Keratinocyte (primary cell): ENCODE measurements at regions not wholly inside any gene's neighbourhood (a gene's known extent, or its start where the extent isn't known, plus 50 kb on each side); places are given as distances from the start of the nearest gene placed in this dataset.
"Not testable (repeated sequence)": the region's sequence is repeated elsewhere in the genome, so short reads cannot be mapped to it uniquely, and the experiment has no call there.

Experiments
- EZH2 ChIP-seq: IDR thresholded peaks from one replicate; pipeline ENCODE4 v1.6.1; 2012; ENCODE audit warnings: inconsistent platforms, mild to moderate bottlenecking, low read length, moderate library complexity
- TF ChIP-seq, protein P1 (sequence below), 3 experiments: IDR thresholded peaks in 1 of 3; conservative IDR thresholded peaks in 1 of 3; optimal IDR thresholded peaks in 1 of 3; 2 replicates in 2 of 3; 3 replicates in 1 of 3; pipeline versions ENCODE3 to v1.5.1; 2011; ENCODE audit warnings: low read length in 3 of 3, mild to moderate bottlenecking in 3 of 3, moderate library complexity in 2 of 3, control low read depth in 1 of 3, inconsistent platforms in 1 of 3; ENCODE audit not compliant: insufficient read depth in 2 of 3; ENCODE audit errors: extremely low read depth in 1 of 3

DNA sequence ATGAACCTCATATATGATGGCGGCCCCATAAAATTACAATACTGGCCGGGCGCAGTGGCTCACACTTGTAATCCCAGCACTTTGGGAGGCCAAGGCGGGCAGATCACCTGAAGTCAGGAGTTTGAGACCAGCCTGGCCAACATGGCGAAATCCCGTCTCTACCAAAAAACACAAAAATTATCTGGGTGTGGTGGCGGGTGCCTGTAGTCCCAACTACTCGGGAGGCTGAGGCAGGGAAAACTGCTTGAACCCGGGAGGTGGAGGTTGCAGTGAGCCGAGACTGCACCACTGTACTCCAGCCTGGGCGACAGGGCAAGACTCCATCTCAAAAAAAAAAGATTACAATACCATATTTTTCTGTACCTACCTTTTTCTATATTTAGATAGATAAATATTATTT lies 1345.5 kb downstream of the BRD1 start:
- TF ChIP-seq EZH2 = not testable (repeated sequence)
- TF ChIP-seq, protein P1, sequence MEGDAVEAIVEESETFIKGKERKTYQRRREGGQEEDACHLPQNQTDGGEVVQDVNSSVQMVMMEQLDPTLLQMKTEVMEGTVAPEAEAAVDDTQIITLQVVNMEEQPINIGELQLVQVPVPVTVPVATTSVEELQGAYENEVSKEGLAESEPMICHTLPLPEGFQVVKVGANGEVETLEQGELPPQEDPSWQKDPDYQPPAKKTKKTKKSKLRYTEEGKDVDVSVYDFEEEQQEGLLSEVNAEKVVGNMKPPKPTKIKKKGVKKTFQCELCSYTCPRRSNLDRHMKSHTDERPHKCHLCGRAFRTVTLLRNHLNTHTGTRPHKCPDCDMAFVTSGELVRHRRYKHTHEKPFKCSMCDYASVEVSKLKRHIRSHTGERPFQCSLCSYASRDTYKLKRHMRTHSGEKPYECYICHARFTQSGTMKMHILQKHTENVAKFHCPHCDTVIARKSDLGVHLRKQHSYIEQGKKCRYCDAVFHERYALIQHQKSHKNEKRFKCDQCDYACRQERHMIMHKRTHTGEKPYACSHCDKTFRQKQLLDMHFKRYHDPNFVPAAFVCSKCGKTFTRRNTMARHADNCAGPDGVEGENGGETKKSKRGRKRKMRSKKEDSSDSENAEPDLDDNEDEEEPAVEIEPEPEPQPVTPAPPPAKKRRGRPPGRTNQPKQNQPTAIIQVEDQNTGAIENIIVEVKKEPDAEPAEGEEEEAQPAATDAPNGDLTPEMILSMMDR (optimal IDR thresholded peaks at IDR 0.05 in 1 of 3, IDR thresholded peaks at IDR 0.05 in 1 of 3, conservative IDR thresholded peaks at IDR 0.05 in 1 of 3; ENCODE audit: extremely low read depth in 1 of 3, insufficient read depth in 2 of 3, low read length in 3 of 3) = not testable (repeated sequence)
